ENCODE measurements at regions not wholly inside any gene's neighbourhood (a gene's known extent, or its start where the extent isn't known, plus 50 kb on each side); places are given as distances from the start of the nearest gene placed in this dataset.

GRCh38 chr4:171674781-171675180, 138.4 kb upstream of the GALNTL6 start:
- ATAC-seq (ENCODE audit: low read depth) = no peak
- H3K27me3 ChIP-seq (replicated peaks in 1 of 4; ENCODE audit: control extremely low read depth in 1 of 4, control insufficient read depth in 3 of 4, insufficient read depth in 4 of 4, low read length in 3 of 4) = no peaks in the 10 kb centered on the region
- WGBS (ENCODE audit: insufficient coverage) = 98% methylated on average over 9 of the region's 11 CpGs
- no peak for DNase-seq
- POLR2A ChIA-PET = no interaction called here
- H4K20me1 ChIP-seq (ENCODE audit: control insufficient read depth, insufficient read depth, low read length, poor library complexity, severe bottlenecking) = no peaks in the 10 kb centered on the region
- no peak overlapping the region for H3K9ac ChIP-seq (ENCODE audit: low read length)
- TF ChIP-seq CTCF (IDR thresholded peaks at IDR 0.05) (no peak), EZH2 (IDR thresholded peaks at IDR 0.05; ENCODE audit: borderline replicate concordance, insufficient read depth, low read depth, low read length, poor library complexity, severe bottlenecking) (no peak)
- Mint-ChIP-seq H3K4me1 (peaks cover 25% of the 10 kb centered on the region), H3K4me3 (no peak overlapping the region), H3K27ac (no peak overlapping the region), H3K27me3 (no peaks in the 10 kb centered on the region), H3K9me3 (ENCODE audit: insufficient read depth) (no peaks in the 10 kb centered on the region)
- H3K4me1 ChIP-seq (ENCODE audit: control insufficient read depth in 2 of 2, insufficient read depth in 2 of 2, low read length in 2 of 2) = peaks cover 21 to 24% of the 10 kb centered on the region in 2 donors
- H3K27ac ChIP-seq (ENCODE audit: low read length in 2 of 2) = no peak overlapping the region
- H3K4me3 ChIP-seq (ENCODE audit: control extremely low read depth in 1 of 5, extremely low read depth in 1 of 5, insufficient read depth in 1 of 5, low read depth in 2 of 5, low read length in 4 of 5) = no peak overlapping the region
- intact Hi-C loops (cut with micrococcal nuclease) = no loop called here
- CTCF ChIA-PET = no interaction called here
- peaks cover 0 to 6% (median 0%) of the 10 kb centered on the region in 3 donors for H3K9me3 ChIP-seq (ENCODE audit: control extremely low read depth in 1 of 3, control insufficient read depth in 2 of 3, insufficient read depth in 1 of 3, low read length in 2 of 3)
- H3K36me3 ChIP-seq (replicated peaks in 1 of 2; ENCODE audit: control extremely low read depth in 1 of 2, control insufficient read depth in 1 of 2, extremely low read depth in 1 of 2, insufficient read depth in 2 of 2, low read length in 1 of 2) = no peaks in the 10 kb centered on the region
- no peak overlapping the region for H2AFZ ChIP-seq (ENCODE audit: insufficient read depth, low read depth, low read length, poor library complexity, severe bottlenecking)
- H3K4me2 ChIP-seq (replicated peaks; ENCODE audit: low read depth, low read length, poor library complexity, severe bottlenecking) = no peak overlapping the region
- no peaks in the 10 kb centered on the region for H3K79me2 ChIP-seq (ENCODE audit: control insufficient read depth, insufficient read depth, low read length)

- Mint-ChIP-seq H3K27me3 (no peaks in the 10 kb centered on the region), H3K4me1 (peaks cover 3% of the 10 kb centered on the region), H3K9me3 (ENCODE audit: insufficient read depth) (no peaks in the 10 kb centered on the region), H3K4me3 (no peak overlapping the region), H3K27ac (no peak overlapping the region)
- Histone ChIP-seq H3K79me2 (ENCODE audit: control insufficient read depth, insufficient read depth, low read length) (no peaks in the 10 kb centered on the region), H3K36me3 (replicated peaks in 1 of 2; ENCODE audit: control extremely low read depth in 1 of 2, control insufficient read depth in 1 of 2, extremely low read depth in 1 of 2, insufficient read depth in 2 of 2, low read length in 1 of 2) (no peaks in the 10 kb centered on the region), H3K4me1 (ENCODE audit: control insufficient read depth in 2 of 2, insufficient read depth in 2 of 2, low read length in 2 of 2) (no peaks in the 10 kb centered on the region), H3K4me2 (replicated peaks; ENCODE audit: low read depth, low read length, poor library complexity, severe bottlenecking) (no peak overlapping the region), H2AFZ (ENCODE audit: insufficient read depth, low read depth, low read length, poor library complexity, severe bottlenecking) (no peak overlapping the region), H3K27ac (ENCODE audit: low read length in 2 of 2) (no peak overlapping the region), H4K20me1 (ENCODE audit: control insufficient read depth, insufficient read depth, low read length, poor library complexity, severe bottlenecking) (no peaks in the 10 kb centered on the region), H3K4me3 (ENCODE audit: control extremely low read depth in 1 of 5, extremely low read depth in 1 of 5, insufficient read depth in 1 of 5, low read depth in 2 of 5, low read length in 4 of 5) (no peak overlapping the region), H3K27me3 (replicated peaks in 1 of 4; ENCODE audit: control extremely low read depth in 1 of 4, control insufficient read depth in 3 of 4, insufficient read depth in 4 of 4, low read length in 3 of 4) (no peaks in the 10 kb centered on the region), H3K9me3 (ENCODE audit: control extremely low read depth in 1 of 3, control insufficient read depth in 2 of 3, insufficient read depth in 1 of 3, low read length in 2 of 3) (no peaks in the 10 kb centered on the region), H3K9ac (ENCODE audit: low read length) (no peak overlapping the region)
- TF ChIP-seq CTCF (IDR thresholded peaks at IDR 0.05) (no peak), EZH2 (IDR thresholded peaks at IDR 0.05; ENCODE audit: borderline replicate concordance, insufficient read depth, low read depth, low read length, poor library complexity, severe bottlenecking) (no peak)
- intact Hi-C loops (cut with micrococcal nuclease) = no loop called here
- DNase-seq (no peak), ATAC-seq (ENCODE audit: low read depth) (no peak)
- ChIA-PET POLR2A (no interaction called here), CTCF (no interaction called here)
- no CpG with 5 or more reads among the region's 3 CpGs for WGBS (ENCODE audit: insufficient coverage)
These were observed 144.8 kb upstream of the GALNTL6 start for GRCh38 chr4:171668403-171668802.
